Spleen (tissue), 7 donors: ENCODE measurements at regions not wholly inside any gene's neighbourhood (a gene's known extent, or its start where the extent isn't known, plus 50 kb on each side); places are given as distances from the start of the nearest gene placed in this dataset.

Source experiments
- CTCF ChIP-seq, 11 experiments: fragments of 200-600 bp in 7 of 11; fragments of 450-650 bp in 4 of 11; sonication (generic) in 4 of 11; IDR thresholded peaks in 8 of 11; conservative IDR thresholded peaks in 3 of 11; 1 replicate in 7 of 11; 2 replicates in 4 of 11; pipeline versions ENCODE4 v1.4.0 to v1.8.0; 2016 to 2021; ENCODE audit warnings: antibody characterized with exemption in 11 of 11, inconsistent platforms in 4 of 11, mild to moderate bottlenecking in 1 of 11
- POLR2AphosphoS5 ChIP-seq, 3 donors: sonication (generic); formaldehyde crosslinking; IDR thresholded peaks; one replicate each; pipeline ENCODE4 v1.5.1; 2017; ENCODE audit warnings: antibody characterized with exemption in 3 of 3
- donor health status: DM: no; HTN: no; CAD: no; lungs with moderate emphysema.
- donor health status: DM: no; HTN: no; CAD: no.
- donor health status: DM: no; HTN: no; CAD: no.

GRCh38 chr10:23870651-23871610 lies 338.0 kb upstream of the KIAA1217 start:
- TF ChIP-seq CTCF (IDR thresholded peaks at IDR 0.05 in 8 of 11, conservative IDR thresholded peaks at IDR 0.05 in 3 of 11) (no peak), POLR2AphosphoS5 (IDR thresholded peaks at IDR 0.05) (no peak)
